GM12892 (cell line): ENCODE measurements at regions not wholly inside any gene's neighbourhood (a gene's known extent, or its start where the extent isn't known, plus 50 kb on each side); places are given as distances from the start of the nearest gene placed in this dataset.

Source experiments
- DNase-seq: peaks from one replicate; pipeline ENCODE4 v3.0.0; 2011; ENCODE audit not compliant: insufficient read length
- FAIRE-seq: peaks from 2 replicates; lab custom pipeline; 2011; peaks lifted over from hg19 to GRCh38; lab: Jason Lieb, UNC
- POLR2A ChIP-seq: IDR thresholded peaks from 2 replicates; pipeline ENCODE4 v1.6.1; 2011; ENCODE audit warnings: low read depth, low read length, control low read depth
- POLR2AphosphoS5 ChIP-seq: IDR thresholded peaks from 2 replicates; pipeline ENCODE4 v1.6.1; 2011; ENCODE audit warnings: low read depth, low read length, control low read depth
- TAF1 ChIP-seq: IDR thresholded peaks from 2 replicates; pipeline ENCODE4 v1.6.1; 2011; ENCODE audit warnings: low read depth, mild to moderate bottlenecking, control low read depth, low read length, borderline replicate concordance

- FAIRE-seq (no peak), DNase-seq (no peak)
- TF ChIP-seq TAF1 (no peak), POLR2A (no peak), POLR2AphosphoS5 (no peak)
Measured at GRCh38 chr20:10910535-10911178, 236.9 kb upstream of the JAG1 start.

GRCh38 chr20:10911298-10911697 is 237.5 kb upstream of the JAG1 start:
- TF ChIP-seq POLR2AphosphoS5 (no peak), TAF1 (no peak), POLR2A (no peak)
- DNase-seq (no peak), FAIRE-seq (no peak)

DNA sequence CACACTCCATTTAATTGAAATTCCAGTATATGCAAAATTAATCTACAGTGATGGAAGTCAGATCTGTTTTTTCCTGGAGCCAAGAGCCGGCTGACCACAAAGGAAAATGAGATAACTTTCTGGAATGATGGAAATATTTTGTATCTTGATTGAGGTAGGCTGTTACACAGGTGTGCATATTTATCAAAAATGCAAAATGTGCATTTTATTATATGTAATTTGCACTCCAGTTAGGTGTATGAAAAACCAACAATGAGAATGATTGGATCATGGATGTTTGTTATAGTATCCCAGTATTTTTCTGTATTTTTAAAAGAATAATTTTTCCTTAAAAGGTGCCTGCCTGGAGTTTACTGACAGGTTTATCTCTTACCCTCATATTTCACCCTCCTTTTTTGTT is 242.0 kb upstream of the JAG1 start:
- TF ChIP-seq TAF1 (no peak), POLR2AphosphoS5 (no peak), POLR2A (no peak)
- FAIRE-seq (no peak), DNase-seq (no peak)

- FAIRE-seq (no peak), DNase-seq (no peak)
- TF ChIP-seq POLR2AphosphoS5 (no peak), POLR2A (no peak), TAF1 (no peak)
Measured at GRCh38 chr20:10916312-10916711, 242.5 kb upstream of the JAG1 start.

- TF ChIP-seq POLR2A (no peak), TAF1 (no peak), POLR2AphosphoS5 (no peak)
- no peak for FAIRE-seq
Measured at GRCh38 chr20:10917826-10918225, 244.0 kb upstream of the JAG1 start.

DNA sequence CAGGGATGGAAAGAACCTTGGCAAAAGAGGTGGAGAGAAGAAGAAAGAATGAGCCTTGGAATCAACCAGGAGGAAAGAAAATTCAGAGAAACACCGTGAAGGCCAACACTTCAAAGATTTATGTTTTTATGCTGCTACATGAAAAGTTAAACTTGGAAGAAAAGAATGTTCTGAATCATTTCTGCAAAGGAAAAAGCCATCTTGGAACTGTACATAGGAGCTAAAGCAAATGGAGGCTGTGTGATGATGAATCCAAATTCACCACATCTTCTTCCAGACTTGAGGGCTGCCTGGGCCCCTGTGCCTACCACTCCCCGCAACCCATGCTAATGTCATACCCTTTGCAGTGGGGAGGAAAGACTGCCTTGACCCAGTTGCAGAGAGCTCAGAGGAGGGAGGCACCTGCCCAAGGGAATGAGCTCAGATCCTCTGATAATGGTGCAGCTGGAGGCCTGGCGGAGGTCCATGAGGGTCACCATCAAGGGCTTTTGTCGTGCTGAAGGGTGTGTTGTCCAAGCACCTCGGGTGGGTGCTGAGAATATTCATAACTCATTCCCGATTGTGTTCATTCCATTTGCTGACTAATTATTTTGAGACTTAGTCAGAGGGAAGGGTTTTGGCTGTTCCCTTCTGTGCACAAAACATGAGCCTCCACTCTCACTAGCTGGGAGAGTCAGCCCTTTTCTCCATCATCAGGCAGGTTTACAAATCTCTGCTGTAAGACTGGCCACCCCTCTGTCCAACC is 245.8 kb upstream of the JAG1 start:
- TF ChIP-seq TAF1: no peak
- no peak for DNase-seq
- FAIRE-seq: no peak

More at GRCh38 chr20:10917826-10918225, 244.0 kb upstream of the JAG1 start:
- DNase-seq: no peak

- no peak for FAIRE-seq
- TF ChIP-seq POLR2A (no peak), POLR2AphosphoS5 (no peak), TAF1 (no peak)
- no peak for DNase-seq
Measured at GRCh38 chr20:10920396-10920795, 246.6 kb upstream of the JAG1 start.

DNA sequence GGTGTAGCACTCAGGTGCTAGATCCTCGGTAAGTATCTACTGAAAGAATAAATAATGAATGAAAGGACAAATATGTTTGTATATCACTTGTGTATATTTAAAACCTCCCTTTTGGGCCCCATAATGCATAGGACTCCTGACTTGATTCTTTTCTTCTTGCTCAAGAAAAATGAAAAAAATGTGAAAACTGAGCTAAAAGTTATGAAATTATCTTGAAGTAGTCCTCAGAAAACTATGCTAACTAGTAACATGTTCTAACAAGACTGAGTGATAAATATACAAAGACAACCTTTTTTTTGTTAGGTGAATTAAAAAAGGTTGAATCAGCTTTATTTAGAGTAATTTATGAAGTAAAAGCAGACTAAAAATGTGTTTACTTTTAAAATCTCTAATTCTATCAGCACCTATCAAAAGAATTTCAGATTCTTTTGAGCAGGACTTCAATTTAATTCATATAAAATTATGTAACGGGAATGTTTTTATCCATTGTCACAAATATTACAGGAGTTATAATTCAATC is 247.8 kb upstream of the JAG1 start:
- DNase-seq (no peak), FAIRE-seq (no peak)
- TF ChIP-seq POLR2A (no peak), POLR2AphosphoS5 (no peak), TAF1 (no peak)

DNA sequence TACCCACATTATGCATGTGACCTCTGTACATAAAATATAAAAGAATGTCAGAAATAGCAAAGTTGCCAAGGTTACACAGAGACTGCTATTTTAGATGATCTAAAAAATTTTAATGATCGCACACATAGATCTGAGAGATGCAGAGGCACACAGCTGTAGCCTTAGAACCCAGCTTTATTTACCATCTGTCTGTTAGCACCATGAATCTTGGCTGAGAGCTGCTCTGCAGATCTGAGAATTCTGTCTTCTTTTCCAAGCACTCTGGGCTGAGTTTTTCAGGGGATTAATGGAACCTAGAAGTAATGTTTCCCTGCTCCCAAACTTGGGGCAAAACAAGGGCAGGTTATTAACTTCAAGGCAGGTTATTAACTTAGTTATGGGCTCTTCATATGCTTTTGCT is 248.7 kb upstream of the JAG1 start:
- TF ChIP-seq POLR2AphosphoS5: no peak
- TF ChIP-seq POLR2A: no peak
- TF ChIP-seq TAF1: no peak
- DNase-seq (no peak), FAIRE-seq (no peak)

DNA sequence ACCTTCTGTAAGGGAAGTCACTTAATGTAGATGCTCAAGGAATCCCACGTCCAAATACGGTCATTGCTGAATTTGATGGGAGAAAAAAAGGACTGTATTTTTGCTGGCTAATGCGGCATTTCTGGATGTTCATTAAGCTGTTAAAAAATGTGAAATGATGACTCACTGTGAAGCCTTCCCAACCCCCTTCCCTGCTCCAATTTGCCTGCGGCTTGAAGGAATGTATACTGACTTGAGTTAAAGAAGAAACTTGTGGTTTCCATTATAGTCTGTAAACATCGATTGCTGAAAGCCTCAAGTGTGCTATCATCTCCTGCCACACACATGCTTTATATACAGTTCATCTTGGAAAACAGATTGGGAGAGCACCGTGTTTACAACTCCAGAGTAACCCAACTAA is 249.1 kb upstream of the JAG1 start:
- TF ChIP-seq POLR2A (no peak), POLR2AphosphoS5 (no peak), TAF1 (no peak)
- DNase-seq (no peak), FAIRE-seq (no peak)

GRCh38 chr20:10924644-10925201 is 250.9 kb upstream of the JAG1 start:
- DNase-seq: no peak
- no peak for FAIRE-seq
- TF ChIP-seq TAF1 (no peak), POLR2A (no peak), POLR2AphosphoS5 (no peak)

GRCh38 chr20:10925767-10926166 is 252.0 kb upstream of the JAG1 start:
- TF ChIP-seq POLR2AphosphoS5 (no peak), TAF1 (no peak), POLR2A (no peak)
- no peak for DNase-seq
- FAIRE-seq: no peak
